ENCODE measurements at regions not wholly inside any gene's neighbourhood (a gene's known extent, or its start where the extent isn't known, plus 50 kb on each side); places are given as distances from the start of the nearest gene placed in this dataset.

DNA sequence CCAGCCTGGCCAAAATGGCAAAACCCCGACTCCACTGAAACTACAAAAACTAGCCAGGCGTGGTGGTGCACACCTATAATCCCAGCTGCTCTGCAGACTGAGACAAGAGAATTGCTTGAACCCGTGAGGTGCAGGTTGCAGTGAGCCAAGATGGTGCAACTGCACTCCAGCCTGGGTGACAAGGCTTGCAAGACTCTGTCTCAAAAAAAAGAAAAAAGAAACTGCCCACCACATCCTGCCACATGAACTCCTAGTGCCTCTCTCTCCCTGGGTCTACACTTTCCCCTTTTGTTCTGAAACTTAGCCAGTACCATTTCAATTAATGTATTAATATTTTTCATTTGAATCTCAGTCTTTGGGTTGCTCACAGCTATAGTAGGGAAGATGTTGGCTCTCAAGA, 192.2 kb upstream of the MME start:
- TF ChIP-seq POLR2A (IDR thresholded peaks at IDR 0.05; ENCODE audit: low read length) (no peak), RAD21 (conservative IDR thresholded peaks at IDR 0.05 in 1 of 2, IDR thresholded peaks at IDR 0.05 in 1 of 2) (no peak), SMC3 (IDR thresholded peaks at IDR 0.05) (no peak), JUNB (IDR thresholded peaks at IDR 0.05) (no peak)

All from A549 (cell line).